ENCODE measurements at regions not wholly inside any gene's neighbourhood (a gene's known extent, or its start where the extent isn't known, plus 50 kb on each side); places are given as distances from the start of the nearest gene placed in this dataset.

GRCh38 chr2:14285812-14286211 is 346.7 kb upstream of the LRATD1 start:
- TF ChIP-seq EZH2phosphoT487 (IDR thresholded peaks at IDR 0.05; ENCODE audit: borderline replicate concordance, low read length) (no peak), CTCF (IDR thresholded peaks at IDR 0.05; ENCODE audit: low read depth, low read length, poor library complexity, severe bottlenecking) (no peak)

Measured in DOHH2 (cell line).